ENCODE measurements at regions not wholly inside any gene's neighbourhood (a gene's known extent, or its start where the extent isn't known, plus 50 kb on each side); places are given as distances from the start of the nearest gene placed in this dataset.

DNA sequence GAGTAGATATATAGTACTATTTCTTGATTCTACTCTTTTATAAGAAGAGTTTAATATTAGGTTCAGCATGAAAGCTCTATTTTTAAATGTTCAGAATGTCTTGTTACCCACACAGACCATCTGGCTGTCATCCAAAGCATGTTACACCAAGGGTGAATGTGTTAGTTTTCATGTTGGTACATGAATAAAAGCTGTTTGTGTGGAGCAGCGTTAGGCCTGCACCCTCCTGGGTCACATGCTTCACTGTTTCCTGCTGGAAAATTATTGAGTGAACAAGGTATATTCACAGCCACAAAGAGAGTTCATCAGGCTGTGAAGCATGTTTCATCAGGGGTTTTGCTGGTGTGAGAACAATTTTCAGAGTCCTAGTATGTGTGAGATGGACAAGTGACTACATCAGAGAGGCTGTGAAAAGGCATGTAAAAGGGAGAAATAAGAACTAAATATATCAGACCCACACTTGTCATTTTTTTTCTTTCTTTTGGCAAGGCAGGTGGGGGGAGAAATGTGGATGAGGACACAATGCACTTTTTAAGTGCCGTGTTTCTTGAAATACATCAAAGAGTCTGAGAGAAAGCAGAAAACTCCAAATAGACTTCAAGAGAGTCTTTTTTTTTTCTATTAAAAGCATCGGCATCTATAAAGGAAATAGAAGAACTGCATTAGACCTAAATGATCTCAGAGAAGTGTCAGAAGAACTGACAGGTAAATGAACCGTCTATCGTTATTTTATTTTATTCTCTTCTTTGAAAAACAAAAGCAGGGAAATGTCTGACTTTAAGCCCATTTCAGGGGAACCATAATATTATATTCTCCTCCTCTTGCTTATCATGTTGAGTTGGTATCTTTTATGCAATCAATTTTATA, 2429.7 kb downstream of the PCDH7 start:
- TF ChIP-seq POLR2A (IDR thresholded peaks at IDR 0.05; ENCODE audit: low read length) = no peak
- no peak for TF ChIP-seq GATA1 (IDR thresholded peaks at IDR 0.05; ENCODE audit: low read depth, low read length)
